SK-N-SH (cell line): ENCODE measurements at regions not wholly inside any gene's neighbourhood (a gene's known extent, or its start where the extent isn't known, plus 50 kb on each side); places are given as distances from the start of the nearest gene placed in this dataset.

ENCODE experiments used
- CTCF ChIA-PET: fragments of 300-600, 350-600 bp; formaldehyde crosslinking; extraction: SDS; loops from one replicate; lab custom pipeline; 2021; lab: Yijun Ruan, JAX
- POLR2A ChIA-PET: fragments of 350-600 bp; sonication (Branson Sonifier 250); formaldehyde crosslinking; extraction: SDS; loops from one replicate; lab custom pipeline; 2020; ENCODE audit warnings: antibody characterized with exemption, inconsistent platforms; lab: Yijun Ruan, JAX
- DNase-seq: peaks from one replicate; pipeline ENCODE4 v3.0.0; 2012
- H2AFZ ChIP-seq: fragments of 200-600 bp; sonication (generic); 2 replicates; pipeline ENCODE4 v1.8.1; 2016; ENCODE audit warnings: antibody characterized with exemption, mild to moderate bottlenecking, low read depth
- H3F3A ChIP-seq: fragments of 200-600 bp; sonication (generic); replicated peaks from 2 replicates; pipeline ENCODE3; 2016; ENCODE audit warnings: antibody characterized with exemption, mild to moderate bottlenecking; ENCODE audit not compliant: insufficient read depth
- H3K27ac ChIP-seq, 2 experiments: fragments of 200-500 bp in 1 of 2; fragments of 200-600 bp in 1 of 2; sonication (Bioruptor generic) in 1 of 2; sonication (generic), shearing (Covaris generic) in 1 of 2; 2 replicates each; pipeline versions ENCODE4 v1.5.1 to v1.6.1; 2014 to 2016; ENCODE audit warnings: low read depth in 2 of 2, inconsistent platforms in 1 of 2, low read length in 1 of 2, mild to moderate bottlenecking in 1 of 2, mixed read lengths in 1 of 2
- H3K27me3 ChIP-seq: fragments of 200-600 bp; sonication (generic), shearing (Covaris generic); 2 replicates; pipeline ENCODE4 v1.6.1; 2016; ENCODE audit warnings: mixed run types; ENCODE audit not compliant: insufficient read depth
- H3K36me3 ChIP-seq, 2 experiments: fragments of 200-500 bp in 1 of 2; fragments of 200-600 bp in 1 of 2; sonication (Bioruptor generic) in 1 of 2; sonication (generic) in 1 of 2; replicated peaks in 1 of 2; 2 replicates each; pipeline versions ENCODE3 to v1.5.1; 2014 to 2016; ENCODE audit warnings: low read length in 1 of 2, mild to moderate bottlenecking in 1 of 2; ENCODE audit not compliant: insufficient read depth in 2 of 2, control insufficient read depth in 1 of 2
- H3K4me1 ChIP-seq, 2 experiments: fragments of 200-500 bp in 1 of 2; fragments of 200-600 bp in 1 of 2; sonication (Bioruptor generic) in 1 of 2; sonication (generic), shearing (Covaris generic) in 1 of 2; 2 replicates each; pipeline versions ENCODE4 v1.5.1 to v1.6.1; 2014 to 2016; ENCODE audit warnings: low read depth in 1 of 2, low read length in 1 of 2, mixed run types in 1 of 2; ENCODE audit not compliant: insufficient read depth in 2 of 2, control insufficient read depth in 1 of 2
- H3K4me2 ChIP-seq: fragments of 200-600 bp; sonication (generic), shearing (Covaris generic); 2 replicates; pipeline ENCODE4 v1.6.1; 2017; ENCODE audit warnings: mixed run types
- H3K4me3 ChIP-seq, 2 experiments: fragments of 200-500 bp in 1 of 2; fragments of 200-600 bp in 1 of 2; sonication (Bioruptor generic) in 1 of 2; sonication (generic), shearing (Covaris generic) in 1 of 2; 2 replicates each; pipeline versions ENCODE4 v1.5.1 to v1.8.1; 2014 to 2016; ENCODE audit warnings: low read depth in 2 of 2, inconsistent platforms in 1 of 2, low read length in 1 of 2, mild to moderate bottlenecking in 1 of 2, mixed read lengths in 1 of 2, moderate library complexity in 1 of 2
- H3K79me2 ChIP-seq: fragments of 200-600 bp; sonication (generic); 2 replicates; pipeline ENCODE4 v1.8.1; 2017; ENCODE audit warnings: mild to moderate bottlenecking; ENCODE audit not compliant: insufficient read depth
- H3K9ac ChIP-seq: fragments of 200-600 bp; sonication (generic); 2 replicates; pipeline ENCODE4 v1.6.1; 2017; ENCODE audit warnings: mixed run types
- H3K9me2 ChIP-seq: fragments of 200-600 bp; sonication (generic); 2 replicates; pipeline ENCODE4 v1.6.1; 2017; ENCODE audit warnings: mixed run types
- H3K9me3 ChIP-seq: fragments of 200-600 bp; sonication (generic); 2 replicates; pipeline ENCODE4 v1.6.1; 2017; ENCODE audit warnings: mixed run types, mild to moderate bottlenecking, moderate library complexity
- H4K20me1 ChIP-seq: fragments of 200-600 bp; sonication (generic); 2 replicates; pipeline ENCODE4 v1.6.1; 2017; ENCODE audit warnings: mild to moderate bottlenecking, mixed run types; ENCODE audit not compliant: insufficient read depth
- CHD2 ChIP-seq: fragments of 150-350 bp; IDR thresholded peaks from 2 replicates; pipeline ENCODE4 v1.6.1; 2018; ENCODE audit warnings: low read length; ENCODE audit not compliant: partially characterized antibody
- ELF1 ChIP-seq: IDR thresholded peaks from 2 replicates; pipeline ENCODE4 v1.4.0; 2012
- EZH2phosphoT487 ChIP-seq: fragments of 200-600 bp; sonication (generic); IDR thresholded peaks from 2 replicates; pipeline ENCODE4 v1.6.1; 2017; ENCODE audit warnings: low read depth, mixed run types, mild to moderate bottlenecking, antibody characterized with exemption, moderate library complexity, borderline replicate concordance
- FOSL2 ChIP-seq: IDR thresholded peaks from 2 replicates; pipeline ENCODE4 v1.4.0; 2012; ENCODE audit warnings: low read depth, mild to moderate bottlenecking, moderate library complexity, borderline replicate concordance
- FOXM1 ChIP-seq: IDR thresholded peaks from 2 replicates; pipeline ENCODE4 v1.4.0; 2012; ENCODE audit warnings: low read depth, mild to moderate bottlenecking
- GABPA ChIP-seq: IDR thresholded peaks from 2 replicates; pipeline ENCODE4 v1.4.0; 2012; ENCODE audit warnings: low read depth, mild to moderate bottlenecking
- GATA2 ChIP-seq: sonication (generic); formaldehyde crosslinking; IDR thresholded peaks from 2 replicates; pipeline ENCODE4 v1.5.0; 2020; ENCODE audit warnings: mild to moderate bottlenecking, missing genetic modification reagents
- JUND ChIP-seq: IDR thresholded peaks from 2 replicates; pipeline ENCODE4 v1.4.0; 2012
- MEF2A ChIP-seq: IDR thresholded peaks from 2 replicates; pipeline ENCODE4 v1.4.0; 2012; ENCODE audit warnings: low read depth, borderline replicate concordance
- NRF1 ChIP-seq: IDR thresholded peaks from 2 replicates; pipeline ENCODE4 v1.6.1; 2012; ENCODE audit warnings: low read depth, mild to moderate bottlenecking, low read length
- RFX5 ChIP-seq: IDR thresholded peaks from 2 replicates; pipeline ENCODE4 v1.6.1; 2012; ENCODE audit warnings: mild to moderate bottlenecking, improper control_type of control experiment, low read length
- RXRA ChIP-seq: IDR thresholded peaks from 2 replicates; pipeline ENCODE4 v1.4.0; 2012; ENCODE audit warnings: low read depth, mild to moderate bottlenecking, borderline replicate concordance
- SIN3A ChIP-seq: IDR thresholded peaks from 2 replicates; pipeline ENCODE4 v1.6.1; 2012; ENCODE audit warnings: low read depth, mild to moderate bottlenecking, low read length, moderate library complexity, borderline replicate concordance
- SMC3 ChIP-seq: IDR thresholded peaks from 2 replicates; pipeline ENCODE4 v1.6.1; 2012; ENCODE audit warnings: low read depth, low read length, improper control_type of control experiment
- TAF1 ChIP-seq: IDR thresholded peaks from 2 replicates; pipeline ENCODE4 v1.6.1; 2012; ENCODE audit warnings: low read depth, mild to moderate bottlenecking, low read length, moderate library complexity, borderline replicate concordance
- TCF12 ChIP-seq: IDR thresholded peaks from 2 replicates; pipeline ENCODE4 v1.4.0; 2012
- TEAD4 ChIP-seq: IDR thresholded peaks from 2 replicates; pipeline ENCODE4 v1.4.0; 2012; ENCODE audit warnings: mild to moderate bottlenecking, borderline replicate concordance; ENCODE audit not compliant: insufficient read depth
- YY1 ChIP-seq: IDR thresholded peaks from 2 replicates; pipeline ENCODE4 v1.4.0; 2012; ENCODE audit warnings: low read depth, mild to moderate bottlenecking
- WGBS: methylation state at CpG from one replicate; pipeline ENCODE4 v1.1.6; 2017; ENCODE audit warnings: low lambda C conversion rate; 5-methylcytosine and 5-hydroxymethylcytosine counted together
- TF ChIP-seq, protein P1 (sequence below): IDR thresholded peaks from 2 replicates; pipeline ENCODE4 v1.4.0; 2012; ENCODE audit warnings: low read depth, borderline replicate concordance
- TF ChIP-seq, protein P2 (sequence below): IDR thresholded peaks from 2 replicates; pipeline ENCODE4 v1.4.0; 2012; ENCODE audit warnings: low read depth
- TF ChIP-seq, protein P3 (sequence below): fragments of 200-600 bp; sonication (generic); IDR thresholded peaks from 2 replicates; pipeline ENCODE4 v1.6.1; 2017; ENCODE audit warnings: antibody characterized with exemption, mild to moderate bottlenecking, moderate library complexity
- TF ChIP-seq, protein P4 (sequence below): fragments of 150-350 bp; IDR thresholded peaks from 2 replicates; pipeline ENCODE4 v1.6.1; 2016; ENCODE audit warnings: mild to moderate bottlenecking, low read depth, low read length

DNA sequence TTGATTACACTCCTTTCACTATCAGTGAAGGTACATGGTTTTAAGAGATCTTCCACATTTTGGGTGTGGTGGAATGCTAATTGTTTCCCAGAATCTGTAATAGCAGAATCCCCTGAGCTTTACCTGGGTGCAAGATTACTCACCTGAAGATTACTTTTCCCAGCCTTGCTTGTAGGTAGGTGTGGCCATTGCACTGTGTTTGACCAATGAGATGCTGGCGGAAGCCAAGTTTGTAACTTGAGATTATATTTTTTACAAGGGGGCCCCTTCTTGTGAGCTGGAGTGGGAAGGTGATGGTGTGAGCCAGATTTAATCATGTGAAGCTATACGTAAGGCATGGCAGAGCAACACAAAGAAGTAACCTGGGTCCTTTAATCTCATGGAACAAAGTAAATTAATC is 294.3 kb downstream of the TOX3 start:
- Histone ChIP-seq H3K27me3 (no peaks in the 10 kb centered on the region), H3K4me1 (no peaks in the 10 kb centered on the region; a peak in 1 of 4 replicates), H3K4me3 (no peak overlapping the region), H3K9me3 (no peaks in the 10 kb centered on the region), H3F3A (no peaks in the 10 kb centered on the region), H3K27ac (no peak overlapping the region), H3K79me2 (no peaks in the 10 kb centered on the region), H3K36me3 (no peaks in the 10 kb centered on the region), H4K20me1 (no peaks in the 10 kb centered on the region), H3K9me2 (no peaks in the 10 kb centered on the region), H2AFZ (no peak overlapping the region), H3K9ac (no peak overlapping the region), H3K4me2 (no peak overlapping the region)
- TF ChIP-seq RFX5: no peak
- TF ChIP-seq SMC3: no peak
- TF ChIP-seq, protein P1, sequence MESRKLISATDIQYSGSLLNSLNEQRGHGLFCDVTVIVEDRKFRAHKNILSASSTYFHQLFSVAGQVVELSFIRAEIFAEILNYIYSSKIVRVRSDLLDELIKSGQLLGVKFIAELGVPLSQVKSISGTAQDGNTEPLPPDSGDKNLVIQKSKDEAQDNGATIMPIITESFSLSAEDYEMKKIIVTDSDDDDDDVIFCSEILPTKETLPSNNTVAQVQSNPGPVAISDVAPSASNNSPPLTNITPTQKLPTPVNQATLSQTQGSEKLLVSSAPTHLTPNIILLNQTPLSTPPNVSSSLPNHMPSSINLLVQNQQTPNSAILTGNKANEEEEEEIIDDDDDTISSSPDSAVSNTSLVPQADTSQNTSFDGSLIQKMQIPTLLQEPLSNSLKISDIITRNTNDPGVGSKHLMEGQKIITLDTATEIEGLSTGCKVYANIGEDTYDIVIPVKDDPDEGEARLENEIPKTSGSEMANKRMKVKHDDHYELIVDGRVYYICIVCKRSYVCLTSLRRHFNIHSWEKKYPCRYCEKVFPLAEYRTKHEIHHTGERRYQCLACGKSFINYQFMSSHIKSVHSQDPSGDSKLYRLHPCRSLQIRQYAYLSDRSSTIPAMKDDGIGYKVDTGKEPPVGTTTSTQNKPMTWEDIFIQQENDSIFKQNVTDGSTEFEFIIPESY: no peak
- TF ChIP-seq ELF1: no peak
- no peak for TF ChIP-seq TEAD4
- TF ChIP-seq GABPA: no peak
- TF ChIP-seq MEF2A: no peak
- no peak for TF ChIP-seq RXRA
- no peak for TF ChIP-seq EZH2phosphoT487
- CTCF ChIA-PET: interaction anchor here (1.3 kb wide), 1 partner anchor 58 kb away, joined by 4 read pairs; no protein-coding TSS in a partner anchor
- DNase-seq: no peak
- POLR2A ChIA-PET: no interaction called here
- 49% methylated on average over 2 of the region's 2 CpGs for WGBS

DNA sequence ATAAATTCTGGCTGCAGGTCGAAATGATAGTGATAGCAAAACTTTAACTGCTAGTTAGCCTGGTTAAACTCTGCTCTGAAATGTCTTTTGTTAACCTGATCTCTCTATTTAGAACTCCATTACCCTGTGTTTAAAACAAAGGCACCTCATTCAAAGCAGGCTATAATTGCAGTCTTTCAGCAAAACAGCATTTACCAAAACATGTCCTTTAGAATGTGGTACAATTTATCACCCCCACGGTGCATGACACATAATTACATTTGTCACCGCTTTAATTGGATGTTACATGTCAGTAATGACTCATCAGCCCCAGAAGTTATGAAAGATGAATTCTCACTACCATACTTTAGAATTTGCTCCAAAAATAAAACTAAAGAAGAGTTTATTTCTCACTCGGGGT is 295.4 kb downstream of the TOX3 start:
- no peaks in the 10 kb centered on the region for H4K20me1 ChIP-seq
- WGBS: 1% methylated on average over 4 of the region's 4 CpGs
- no peaks in the 10 kb centered on the region for H3K36me3 ChIP-seq
- H3K9me2 ChIP-seq: no peaks in the 10 kb centered on the region
- H3K79me2 ChIP-seq: no peaks in the 10 kb centered on the region
- no peak overlapping the region for H3K4me3 ChIP-seq
- ChIA-PET CTCF (interaction anchor here (1.3 kb wide), 1 partner anchor 59 kb away, joined by 4 read pairs; no protein-coding TSS in a partner anchor), POLR2A (no interaction called here)
- no peaks in the 10 kb centered on the region for H3K27me3 ChIP-seq
- no peaks in the 10 kb centered on the region for H3F3A ChIP-seq
- H3K4me1 ChIP-seq: no peaks in the 10 kb centered on the region; a peak in 1 of 4 replicates
- no peak overlapping the region for H3K9ac ChIP-seq
- H3K27ac ChIP-seq: no peak overlapping the region
- no peak overlapping the region for H2AFZ ChIP-seq
- TF ChIP-seq SMC3: no peak
- TF ChIP-seq FOXM1: no peak
- TF ChIP-seq EZH2phosphoT487: no peak
- no peak for TF ChIP-seq CHD2
- TF ChIP-seq, protein P2, sequence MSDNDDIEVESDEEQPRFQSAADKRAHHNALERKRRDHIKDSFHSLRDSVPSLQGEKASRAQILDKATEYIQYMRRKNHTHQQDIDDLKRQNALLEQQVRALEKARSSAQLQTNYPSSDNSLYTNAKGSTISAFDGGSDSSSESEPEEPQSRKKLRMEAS: no peak
- TF ChIP-seq YY1: no peak
- TF ChIP-seq GATA2: no peak
- no peak for TF ChIP-seq NRF1
- TF ChIP-seq, protein P3, sequence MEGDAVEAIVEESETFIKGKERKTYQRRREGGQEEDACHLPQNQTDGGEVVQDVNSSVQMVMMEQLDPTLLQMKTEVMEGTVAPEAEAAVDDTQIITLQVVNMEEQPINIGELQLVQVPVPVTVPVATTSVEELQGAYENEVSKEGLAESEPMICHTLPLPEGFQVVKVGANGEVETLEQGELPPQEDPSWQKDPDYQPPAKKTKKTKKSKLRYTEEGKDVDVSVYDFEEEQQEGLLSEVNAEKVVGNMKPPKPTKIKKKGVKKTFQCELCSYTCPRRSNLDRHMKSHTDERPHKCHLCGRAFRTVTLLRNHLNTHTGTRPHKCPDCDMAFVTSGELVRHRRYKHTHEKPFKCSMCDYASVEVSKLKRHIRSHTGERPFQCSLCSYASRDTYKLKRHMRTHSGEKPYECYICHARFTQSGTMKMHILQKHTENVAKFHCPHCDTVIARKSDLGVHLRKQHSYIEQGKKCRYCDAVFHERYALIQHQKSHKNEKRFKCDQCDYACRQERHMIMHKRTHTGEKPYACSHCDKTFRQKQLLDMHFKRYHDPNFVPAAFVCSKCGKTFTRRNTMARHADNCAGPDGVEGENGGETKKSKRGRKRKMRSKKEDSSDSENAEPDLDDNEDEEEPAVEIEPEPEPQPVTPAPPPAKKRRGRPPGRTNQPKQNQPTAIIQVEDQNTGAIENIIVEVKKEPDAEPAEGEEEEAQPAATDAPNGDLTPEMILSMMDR: no peak
- no peak for TF ChIP-seq TCF12
- no peak for TF ChIP-seq TAF1
- TF ChIP-seq, protein P4, sequence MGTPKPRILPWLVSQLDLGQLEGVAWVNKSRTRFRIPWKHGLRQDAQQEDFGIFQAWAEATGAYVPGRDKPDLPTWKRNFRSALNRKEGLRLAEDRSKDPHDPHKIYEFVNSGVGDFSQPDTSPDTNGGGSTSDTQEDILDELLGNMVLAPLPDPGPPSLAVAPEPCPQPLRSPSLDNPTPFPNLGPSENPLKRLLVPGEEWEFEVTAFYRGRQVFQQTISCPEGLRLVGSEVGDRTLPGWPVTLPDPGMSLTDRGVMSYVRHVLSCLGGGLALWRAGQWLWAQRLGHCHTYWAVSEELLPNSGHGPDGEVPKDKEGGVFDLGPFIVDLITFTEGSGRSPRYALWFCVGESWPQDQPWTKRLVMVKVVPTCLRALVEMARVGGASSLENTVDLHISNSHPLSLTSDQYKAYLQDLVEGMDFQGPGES: no peak
- TF ChIP-seq JUND: no peak
- no peak for TF ChIP-seq RFX5
- TF ChIP-seq SIN3A: no peak
- TF ChIP-seq, protein P1: no peak
- TF ChIP-seq TEAD4: no peak
- no peak for TF ChIP-seq FOSL2
- H3K4me2 ChIP-seq: no peak overlapping the region
- DNase-seq: no peak
- no peaks in the 10 kb centered on the region for H3K9me3 ChIP-seq
